ENCODE measurements at regions not wholly inside any gene's neighbourhood (a gene's known extent, or its start where the extent isn't known, plus 50 kb on each side); places are given as distances from the start of the nearest gene placed in this dataset.

DNA sequence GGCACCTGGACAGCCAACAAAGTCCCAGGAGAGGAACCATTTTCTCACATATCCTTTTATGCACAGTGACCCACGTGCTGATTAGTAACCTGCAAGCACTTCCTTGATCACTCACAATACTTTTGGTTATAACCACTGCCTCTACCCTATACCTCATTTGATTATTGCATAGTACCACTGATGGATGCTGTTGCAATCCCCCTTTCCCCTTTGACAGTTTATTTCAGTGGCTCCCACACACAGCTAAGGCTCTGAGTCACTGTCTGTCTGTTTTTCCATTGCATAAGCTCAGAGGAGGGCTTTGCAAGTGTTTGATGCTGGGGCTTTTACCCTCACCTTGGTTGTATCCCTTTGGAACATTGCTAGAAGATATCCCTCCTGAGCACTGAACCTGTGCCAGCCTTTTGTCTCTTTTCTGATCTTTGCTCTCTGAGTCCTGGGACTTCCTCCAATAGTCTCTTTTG is 101.7 kb upstream of the RBBP8 start:
- intact Hi-C loops (cut with micrococcal nuclease), result no loop called here
- peaks cover 7 to 18% (median 16%) of the 10 kb centered on the region in 7 donors for H3K9me3 Mint-ChIP-seq
- Histone ChIP-seq H3K9me3 (replicated peaks in 1 of 2; ENCODE audit: control insufficient read depth in 1 of 2, insufficient read depth in 1 of 2, low read length in 2 of 2) (peaks cover 8 to 10% of the 10 kb centered on the region in 2 donors), H3K4me1 (ENCODE audit: control insufficient read depth in 1 of 2, insufficient read depth in 2 of 2, low read length in 2 of 2) (peaks cover 0 to 3% of the 10 kb centered on the region in 2 donors), H4K20me1 (ENCODE audit: insufficient read depth, low read length) (no peaks in the 10 kb centered on the region), H3K9ac (ENCODE audit: insufficient read depth, low read length, poor library complexity, severe bottlenecking) (no peak overlapping the region), H3K27ac (ENCODE audit: low read depth in 1 of 2, low read length in 2 of 2) (no peak overlapping the region), H3K27me3 (ENCODE audit: control insufficient read depth in 2 of 2, insufficient read depth in 2 of 2, low read length in 2 of 2) (no peaks in the 10 kb centered on the region), H3K4me3 (replicated peaks in 1 of 3; ENCODE audit: low read depth in 2 of 3, low read length in 3 of 3) (no peak overlapping the region), H3K79me2 (ENCODE audit: insufficient read depth, low read length) (no peaks in the 10 kb centered on the region), H3K4me2 (replicated peaks; ENCODE audit: extremely low read depth, low read length, poor library complexity, severe bottlenecking) (no peak overlapping the region), H3K36me3 (replicated peaks in 1 of 2; ENCODE audit: control insufficient read depth in 1 of 2, insufficient read depth in 2 of 2, low read length in 2 of 2) (no peaks in the 10 kb centered on the region), H2AFZ (ENCODE audit: insufficient read depth, low read depth, low read length, poor library complexity, severe bottlenecking) (no peak overlapping the region)
- TF ChIP-seq, protein P1, sequence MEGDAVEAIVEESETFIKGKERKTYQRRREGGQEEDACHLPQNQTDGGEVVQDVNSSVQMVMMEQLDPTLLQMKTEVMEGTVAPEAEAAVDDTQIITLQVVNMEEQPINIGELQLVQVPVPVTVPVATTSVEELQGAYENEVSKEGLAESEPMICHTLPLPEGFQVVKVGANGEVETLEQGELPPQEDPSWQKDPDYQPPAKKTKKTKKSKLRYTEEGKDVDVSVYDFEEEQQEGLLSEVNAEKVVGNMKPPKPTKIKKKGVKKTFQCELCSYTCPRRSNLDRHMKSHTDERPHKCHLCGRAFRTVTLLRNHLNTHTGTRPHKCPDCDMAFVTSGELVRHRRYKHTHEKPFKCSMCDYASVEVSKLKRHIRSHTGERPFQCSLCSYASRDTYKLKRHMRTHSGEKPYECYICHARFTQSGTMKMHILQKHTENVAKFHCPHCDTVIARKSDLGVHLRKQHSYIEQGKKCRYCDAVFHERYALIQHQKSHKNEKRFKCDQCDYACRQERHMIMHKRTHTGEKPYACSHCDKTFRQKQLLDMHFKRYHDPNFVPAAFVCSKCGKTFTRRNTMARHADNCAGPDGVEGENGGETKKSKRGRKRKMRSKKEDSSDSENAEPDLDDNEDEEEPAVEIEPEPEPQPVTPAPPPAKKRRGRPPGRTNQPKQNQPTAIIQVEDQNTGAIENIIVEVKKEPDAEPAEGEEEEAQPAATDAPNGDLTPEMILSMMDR (IDR thresholded peaks at IDR 0.05), result no peak
- DNase-seq, result peak; percentile 12 to 44 (median 12)
- no peaks in the 10 kb centered on the region for H3K36me3 Mint-ChIP-seq
- H3K27ac Mint-ChIP-seq, result peak overlapping the region in 2 of 7 donors; percentile 76 to 80
- H3K4me3 Mint-ChIP-seq, result no peak overlapping the region
- H3K27me3 Mint-ChIP-seq (ENCODE audit: low read depth in 3 of 3), result peaks cover 0 to 2% (median 2%) of the 10 kb centered on the region in 3 donors
- WGBS (ENCODE audit: insufficient coverage), result 10% methylated on average over 1 of the region's 1 CpG
- H3K4me1 Mint-ChIP-seq, result peaks cover 18% of the 10 kb centered on the region

DNA sequence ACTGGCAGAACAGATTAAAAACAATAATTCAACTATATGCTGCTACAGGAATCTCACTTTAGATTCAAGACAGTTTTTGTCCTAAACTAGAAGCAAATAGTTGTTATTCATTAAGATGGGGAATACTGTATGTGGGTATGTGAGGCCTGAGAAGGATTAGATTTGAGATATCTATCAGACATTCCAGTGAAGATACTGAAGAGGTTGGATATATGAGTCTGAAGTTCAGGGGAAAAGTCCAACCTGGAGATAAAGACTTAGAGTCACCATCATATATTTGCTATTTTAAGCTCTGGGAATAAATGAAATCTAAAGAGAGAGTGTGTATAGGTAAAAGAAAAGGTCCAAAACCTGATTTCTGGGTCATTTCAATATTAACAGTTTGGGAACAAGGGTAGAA is 96.2 kb upstream of the RBBP8 start:
- Mint-ChIP-seq H3K36me3 (no peaks in the 10 kb centered on the region), H3K9me3 (peaks cover 0 to 2% (median 0%) of the 10 kb centered on the region in 7 donors)

More for the DNA sequence above, 96.2 kb upstream of the RBBP8 start:
- H3K27me3 Mint-ChIP-seq (ENCODE audit: low read depth in 3 of 3), result peaks cover 0 to 2% (median 0%) of the 10 kb centered on the region in 3 donors
- no peak overlapping the region for H2AFZ ChIP-seq (ENCODE audit: insufficient read depth, low read depth, low read length, poor library complexity, severe bottlenecking)
- H3K4me2 ChIP-seq (replicated peaks; ENCODE audit: extremely low read depth, low read length, poor library complexity, severe bottlenecking), result no peak overlapping the region
- TF ChIP-seq, protein P1 (IDR thresholded peaks at IDR 0.05), result no peak
- no peak for DNase-seq
- H3K9ac ChIP-seq (ENCODE audit: insufficient read depth, low read length, poor library complexity, severe bottlenecking), result no peak overlapping the region
- H3K36me3 ChIP-seq (replicated peaks in 1 of 2; ENCODE audit: control insufficient read depth in 1 of 2, insufficient read depth in 2 of 2, low read length in 2 of 2), result no peaks in the 10 kb centered on the region
- H3K27ac ChIP-seq (ENCODE audit: low read depth in 1 of 2, low read length in 2 of 2), result no peak overlapping the region
- H4K20me1 ChIP-seq (ENCODE audit: insufficient read depth, low read length), result no peaks in the 10 kb centered on the region
- H3K27ac Mint-ChIP-seq, result no peak overlapping the region
- H3K4me3 ChIP-seq (replicated peaks in 1 of 3; ENCODE audit: low read depth in 2 of 3, low read length in 3 of 3), result no peak overlapping the region
- no peaks in the 10 kb centered on the region for H3K9me3 ChIP-seq (replicated peaks in 1 of 2; ENCODE audit: control insufficient read depth in 1 of 2, insufficient read depth in 1 of 2, low read length in 2 of 2)
- no peaks in the 10 kb centered on the region for H3K79me2 ChIP-seq (ENCODE audit: insufficient read depth, low read length)
- intact Hi-C loops (cut with micrococcal nuclease), result no loop called here
- peaks cover 5 to 8% of the 10 kb centered on the region in 2 donors for H3K4me1 ChIP-seq (ENCODE audit: control insufficient read depth in 1 of 2, insufficient read depth in 2 of 2, low read length in 2 of 2)
- no peak overlapping the region for H3K4me3 Mint-ChIP-seq
- peaks cover 2% of the 10 kb centered on the region for H3K4me1 Mint-ChIP-seq
- no peaks in the 10 kb centered on the region for H3K27me3 ChIP-seq (ENCODE audit: control insufficient read depth in 2 of 2, insufficient read depth in 2 of 2, low read length in 2 of 2)

Data from CD14-positive monocyte (primary cell).